HEK293 (cell line): ENCODE measurements at regions not wholly inside any gene's neighbourhood (a gene's known extent, or its start where the extent isn't known, plus 50 kb on each side); places are given as distances from the start of the nearest gene placed in this dataset.

Experiments
- FEZF1 ChIP-seq: fragments of 450-650 bp; formaldehyde crosslinking; IDR thresholded peaks from 2 replicates; pipeline ENCODE4 v1.5.1; 2016; ENCODE audit warnings: missing biosample characterization, missing genetic modification characterization
- YY1 ChIP-seq: fragments of 450-650 bp; formaldehyde crosslinking; IDR thresholded peaks from 2 replicates; pipeline ENCODE4 v1.5.1; 2018; ENCODE audit warnings: missing biosample characterization, missing genetic modification characterization
- ZNF155 ChIP-seq: fragments of 450-650 bp; formaldehyde crosslinking; IDR thresholded peaks from 2 replicates; pipeline ENCODE4 v1.5.1; 2016; ENCODE audit warnings: missing biosample characterization, missing genetic modification characterization
- ZNF274 ChIP-seq, 2 experiments: fragments of 200-500 bp in 1 of 2; fragments of 450-650 bp in 1 of 2; sonication (Bioruptor generic) in 1 of 2; formaldehyde crosslinking in 1 of 2; IDR thresholded peaks; 2 replicates each; pipeline versions ENCODE4 v1.5.1 to v1.6.1; 2014 to 2016; ENCODE audit warnings: borderline replicate concordance in 1 of 2, inconsistent platforms in 1 of 2, low read length in 1 of 2, missing biosample characterization in 1 of 2, missing genetic modification characterization in 1 of 2
- ZNF514 ChIP-seq: fragments of 450-650 bp; formaldehyde crosslinking; IDR thresholded peaks from 2 replicates; pipeline ENCODE4 v1.5.1; 2016; ENCODE audit warnings: missing biosample characterization, missing genetic modification characterization
- ZNF830 ChIP-seq: fragments of 450-650 bp; IDR thresholded peaks from 2 replicates; pipeline ENCODE4 v1.5.0; 2018; ENCODE audit warnings: missing biosample characterization, missing genetic modification characterization, low read depth, mild to moderate bottlenecking, moderate library complexity
- ZNF837 ChIP-seq: fragments of 450-650 bp; formaldehyde crosslinking; IDR thresholded peaks from 2 replicates; pipeline ENCODE4 v1.5.1; 2016; ENCODE audit warnings: missing biosample characterization, missing genetic modification characterization
- TF ChIP-seq, protein P1 (sequence below): fragments of 450-650 bp; formaldehyde crosslinking; IDR thresholded peaks from 2 replicates; pipeline ENCODE4 v1.5.1; 2017; ENCODE audit warnings: missing biosample characterization, missing genetic modification characterization
- TF ChIP-seq, protein P2 (sequence below): fragments of 450-650 bp; formaldehyde crosslinking; IDR thresholded peaks from 2 replicates; pipeline ENCODE4 v1.5.1; 2016; ENCODE audit warnings: missing biosample characterization, missing genetic modification characterization

DNA sequence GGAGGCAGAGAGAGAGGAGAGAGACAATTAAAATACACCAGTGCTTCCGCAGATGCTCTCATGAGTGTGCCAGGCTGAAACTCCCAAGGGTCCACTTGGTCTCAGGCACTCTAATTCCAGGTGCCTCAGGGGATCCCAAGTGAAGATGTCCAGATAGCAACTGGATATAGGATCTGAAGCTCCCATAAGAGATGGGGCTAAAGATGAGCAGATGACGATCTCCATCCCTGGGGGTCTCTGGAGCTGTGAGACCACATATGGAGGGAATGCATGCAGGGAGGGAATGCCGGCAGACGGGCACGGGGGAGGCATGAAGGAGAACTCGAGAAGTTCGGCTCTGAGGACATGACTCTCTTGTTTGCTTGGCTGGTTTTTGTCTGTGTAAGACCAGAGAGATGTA, 223.7 kb upstream of the RAB6C start:
- TF ChIP-seq, protein P1, sequence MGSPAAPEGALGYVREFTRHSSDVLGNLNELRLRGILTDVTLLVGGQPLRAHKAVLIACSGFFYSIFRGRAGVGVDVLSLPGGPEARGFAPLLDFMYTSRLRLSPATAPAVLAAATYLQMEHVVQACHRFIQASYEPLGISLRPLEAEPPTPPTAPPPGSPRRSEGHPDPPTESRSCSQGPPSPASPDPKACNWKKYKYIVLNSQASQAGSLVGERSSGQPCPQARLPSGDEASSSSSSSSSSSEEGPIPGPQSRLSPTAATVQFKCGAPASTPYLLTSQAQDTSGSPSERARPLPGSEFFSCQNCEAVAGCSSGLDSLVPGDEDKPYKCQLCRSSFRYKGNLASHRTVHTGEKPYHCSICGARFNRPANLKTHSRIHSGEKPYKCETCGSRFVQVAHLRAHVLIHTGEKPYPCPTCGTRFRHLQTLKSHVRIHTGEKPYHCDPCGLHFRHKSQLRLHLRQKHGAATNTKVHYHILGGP = no peak
- no peak for TF ChIP-seq ZNF830 (tag by site-specific recombination)
- TF ChIP-seq FEZF1 = no peak
- TF ChIP-seq, protein P2, sequence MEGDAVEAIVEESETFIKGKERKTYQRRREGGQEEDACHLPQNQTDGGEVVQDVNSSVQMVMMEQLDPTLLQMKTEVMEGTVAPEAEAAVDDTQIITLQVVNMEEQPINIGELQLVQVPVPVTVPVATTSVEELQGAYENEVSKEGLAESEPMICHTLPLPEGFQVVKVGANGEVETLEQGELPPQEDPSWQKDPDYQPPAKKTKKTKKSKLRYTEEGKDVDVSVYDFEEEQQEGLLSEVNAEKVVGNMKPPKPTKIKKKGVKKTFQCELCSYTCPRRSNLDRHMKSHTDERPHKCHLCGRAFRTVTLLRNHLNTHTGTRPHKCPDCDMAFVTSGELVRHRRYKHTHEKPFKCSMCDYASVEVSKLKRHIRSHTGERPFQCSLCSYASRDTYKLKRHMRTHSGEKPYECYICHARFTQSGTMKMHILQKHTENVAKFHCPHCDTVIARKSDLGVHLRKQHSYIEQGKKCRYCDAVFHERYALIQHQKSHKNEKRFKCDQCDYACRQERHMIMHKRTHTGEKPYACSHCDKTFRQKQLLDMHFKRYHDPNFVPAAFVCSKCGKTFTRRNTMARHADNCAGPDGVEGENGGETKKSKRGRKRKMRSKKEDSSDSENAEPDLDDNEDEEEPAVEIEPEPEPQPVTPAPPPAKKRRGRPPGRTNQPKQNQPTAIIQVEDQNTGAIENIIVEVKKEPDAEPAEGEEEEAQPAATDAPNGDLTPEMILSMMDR (tag by site-specific recombination) = no peak
- no peak for TF ChIP-seq ZNF514 (tag by site-specific recombination)
- TF ChIP-seq YY1 (tag by site-specific recombination) = no peak
- no peak for TF ChIP-seq ZNF274 (IDR thresholded peaks at IDR 0.05; ENCODE audit: low read length)
- no peak for TF ChIP-seq ZNF274 (tag by site-specific recombination; IDR thresholded peaks at IDR 0.05; ENCODE audit: borderline replicate concordance)
- no peak for TF ChIP-seq ZNF837 (tag by site-specific recombination)
- TF ChIP-seq ZNF155 (tag by site-specific recombination) = no peak
